Kidney tubule cell (primary cell): ENCODE measurements at regions not wholly inside any gene's neighbourhood (a gene's known extent, or its start where the extent isn't known, plus 50 kb on each side); places are given as distances from the start of the nearest gene placed in this dataset.
A peak's percentile ranks its signal among the peaks of the same experiment; 100 is the strongest.

ENCODE experiments used
- DNase-seq: peaks from one replicate; pipeline ENCODE4 v3.0.0-alpha.2; 2018; ENCODE audit warnings: low spot score

GRCh38 chr15:26477044-26477443 lies 295.8 kb downstream of the GABRB3 start:
- no peak for DNase-seq

GRCh38 chr15:26475554-26475953 lies 297.3 kb downstream of the GABRB3 start:
- no peak for DNase-seq

GRCh38 chr15:26472661-26473060 lies 300.2 kb downstream of the GABRB3 start:
- no peak for DNase-seq

- no peak for DNase-seq
These were observed 310.8 kb downstream of the GABRB3 start for GRCh38 chr15:26461847-26462608.

- no peak for DNase-seq
These were observed 312.7 kb downstream of the GABRB3 start for GRCh38 chr15:26460165-26460564.

- DNase-seq, result no peak
These were observed 317.0 kb downstream of the GABRB3 start for GRCh38 chr15:26455828-26456227.

GRCh38 chr15:26453914-26454313 lies 319.0 kb downstream of the GABRB3 start:
- no peak for DNase-seq

- no peak for DNase-seq
These were observed 320.9 kb downstream of the GABRB3 start for GRCh38 chr15:26451995-26452394.

GRCh38 chr15:26449291-26449690 lies 323.6 kb downstream of the GABRB3 start:
- DNase-seq, result peak; percentile 73

- no peak for DNase-seq
These were observed 329.5 kb downstream of the GABRB3 start for GRCh38 chr15:26443321-26443720.

GRCh38 chr15:26442680-26443079 lies 330.2 kb downstream of the GABRB3 start:
- no peak for DNase-seq

GRCh38 chr15:26439681-26440080 lies 333.2 kb downstream of the GABRB3 start:
- DNase-seq, result no peak

GRCh38 chr15:26438718-26439117 lies 334.1 kb downstream of the GABRB3 start:
- no peak for DNase-seq

GRCh38 chr15:26438316-26438715 lies 334.6 kb downstream of the GABRB3 start:
- DNase-seq, result no peak

- DNase-seq, result no peak
These were observed 339.0 kb downstream of the GABRB3 start for GRCh38 chr15:26433818-26434217.

GRCh38 chr15:26433060-26433459 lies 339.8 kb downstream of the GABRB3 start:
- DNase-seq, result no peak

GRCh38 chr15:26421065-26421464 lies 351.8 kb downstream of the GABRB3 start:
- DNase-seq, result no peak

GRCh38 chr15:26395624-26396023 lies 377.2 kb downstream of the GABRB3 start:
- no peak for DNase-seq

- DNase-seq, result no peak
These were observed 378.1 kb downstream of the GABRB3 start for GRCh38 chr15:26394801-26395200.

- no peak for DNase-seq
These were observed 379.9 kb downstream of the GABRB3 start for GRCh38 chr15:26392956-26393355.

- no peak for DNase-seq
These were observed 381.2 kb downstream of the GABRB3 start for GRCh38 chr15:26391567-26392194.

GRCh38 chr15:26382444-26383072 lies 390.3 kb downstream of the GABRB3 start:
- DNase-seq, result no peak

- DNase-seq, result no peak
These were observed 394.6 kb downstream of the GABRB3 start for GRCh38 chr15:26378304-26378703.
